HCT116 (cell line): ENCODE measurements at regions not wholly inside any gene's neighbourhood (a gene's known extent, or its start where the extent isn't known, plus 50 kb on each side); places are given as distances from the start of the nearest gene placed in this dataset.

ENCODE experiments used
- ATAC-seq: fragments of 200-7000 bp; cut with Tn5 transposase; 2 replicates; pipeline ENCODE4 v1.9.1; 2020; ENCODE audit warnings: mild to moderate bottlenecking, moderate library complexity
- BruUV-seq: library from RNA; stranded (reverse); fragments of 400-500 nt; replicated peaks from 2 replicates; lab custom pipeline; 2021; lab: Mats Ljungman, UMichigan
- CTCF ChIA-PET: fragments of 300-600 bp; sonication (Branson Sonifier 250); formaldehyde crosslinking; loops from one replicate; lab custom pipeline; 2021; ENCODE audit warnings: antibody characterized with exemption; lab: Charles Lee
- POLR2A ChIA-PET: fragments of 300-600, 350-600 bp; sonication (Branson Sonifier 250); formaldehyde crosslinking; loops from one replicate; lab custom pipeline; 2021; ENCODE audit warnings: antibody characterized with exemption; lab: Charles Lee
- RAD21 ChIA-PET, 2 experiments: fragments of 300-600 bp; sonication (Branson Sonifier 250); formaldehyde crosslinking; loops; one replicate each; lab custom pipeline; 2023; ENCODE audit warnings: low total read pairs in 2 of 2; ENCODE audit not compliant: uncharacterized antibody in 2 of 2, unreplicated experiment in 2 of 2, low non-redundant PET in 1 of 2; lab: Charles Lee
- DNase-seq: peaks from one replicate; pipeline ENCODE4 v3.0.0-alpha.2; 2010; ENCODE audit warnings: low read depth, low spot score
- H2AFZ ChIP-seq: fragments of 200-600 bp; shearing (Covaris generic), sonication (generic); 2 replicates; pipeline ENCODE4 v1.6.1; 2017; ENCODE audit warnings: low read depth, mixed run types, mixed read lengths, antibody characterized with exemption, low read length; ENCODE audit not compliant: poor library complexity, severe bottlenecking
- H3K27ac ChIP-seq: 2 replicates; pipeline ENCODE4 v1.5.1; 2012; ENCODE audit warnings: low read depth, low read length
- H3K27me3 ChIP-seq: fragments of 200-600 bp; sonication (generic); 2 replicates; pipeline ENCODE4 v1.6.1; 2016; ENCODE audit warnings: mixed run types, low read length, mixed read lengths; ENCODE audit not compliant: insufficient read depth
- H3K36me3 ChIP-seq, 2 experiments: fragments of 200-500 bp in 1 of 2; fragments of 200-600 bp in 1 of 2; sonication (Bioruptor generic) in 1 of 2; sonication (generic) in 1 of 2; 2 replicates each; pipeline versions ENCODE4 v1.5.1 to v1.6.1; 2014 to 2016; ENCODE audit warnings: low read length in 2 of 2, inconsistent platforms in 1 of 2, mixed read lengths in 1 of 2, mixed run types in 1 of 2; ENCODE audit not compliant: insufficient read depth in 2 of 2, control insufficient read depth in 1 of 2
- H3K4me1 ChIP-seq, 2 experiments: fragments of 200-600 bp in 1 of 2; sonication (generic) in 1 of 2; 2 replicates each; pipeline versions ENCODE4 v1.5.1 to v1.6.1; 2012 to 2017; ENCODE audit warnings: low read length in 2 of 2, inconsistent platforms in 1 of 2, mild to moderate bottlenecking in 1 of 2, mixed read lengths in 1 of 2, mixed run types in 1 of 2, moderate library complexity in 1 of 2; ENCODE audit not compliant: insufficient read depth in 2 of 2, control insufficient read depth in 1 of 2
- H3K4me2 ChIP-seq: fragments of 200-600 bp; sonication (generic); 2 replicates; pipeline ENCODE4 v1.6.1; 2017; ENCODE audit warnings: mixed run types, low read length, mixed read lengths
- H3K4me3 ChIP-seq, 2 experiments: fragments of 200-600 bp in 1 of 2; sonication (generic) in 1 of 2; replicated peaks in 1 of 2; 2 replicates each; pipeline ENCODE4 v1.5.1; 2011 to 2016; ENCODE audit warnings: low read length in 2 of 2, control low read depth in 1 of 2, low read depth in 1 of 2, mild to moderate bottlenecking in 1 of 2, mixed read lengths in 1 of 2, mixed run types in 1 of 2
- H3K79me2 ChIP-seq: fragments of 200-600 bp; sonication (generic); 2 replicates; pipeline ENCODE4 v1.6.1; 2017; ENCODE audit warnings: mild to moderate bottlenecking, mixed run types, low read length, moderate library complexity, mixed read lengths; ENCODE audit not compliant: insufficient read depth
- H3K9ac ChIP-seq: fragments of 200-600 bp; sonication (generic); 2 replicates; pipeline ENCODE4 v1.6.1; 2016; ENCODE audit warnings: low read length, mixed read lengths
- H3K9me2 ChIP-seq: fragments of 200-600 bp; sonication (generic), shearing (Covaris generic); 2 replicates; pipeline ENCODE4 v1.6.1; 2017; ENCODE audit warnings: mixed run types, mild to moderate bottlenecking, moderate library complexity; ENCODE audit not compliant: insufficient read depth
- H3K9me3 ChIP-seq, 2 experiments: fragments of 200-500 bp in 1 of 2; fragments of 200-600 bp in 1 of 2; sonication (Bioruptor generic) in 1 of 2; sonication (generic) in 1 of 2; 2 replicates each; pipeline ENCODE4 v1.6.1; 2014 to 2017; ENCODE audit warnings: low read length in 2 of 2, mixed read lengths in 2 of 2, inconsistent platforms in 1 of 2, low read depth in 1 of 2, mild to moderate bottlenecking in 1 of 2, mixed run types in 1 of 2, moderate library complexity in 1 of 2; ENCODE audit not compliant: control insufficient read depth in 1 of 2, insufficient read depth in 1 of 2
- H4K20me1 ChIP-seq: fragments of 200-600 bp; sonication (generic), shearing (Covaris generic); 2 replicates; pipeline ENCODE4 v1.6.1; 2017; ENCODE audit warnings: mixed run types, mild to moderate bottlenecking, moderate library complexity; ENCODE audit not compliant: insufficient read depth
- ATF3 ChIP-seq: IDR thresholded peaks from 2 replicates; pipeline ENCODE4 v1.6.1; 2012
- CBX3 ChIP-seq: IDR thresholded peaks from 2 replicates; pipeline ENCODE4 v1.6.1; 2012; ENCODE audit warnings: low read depth
- EGR1 ChIP-seq: IDR thresholded peaks from 2 replicates; pipeline ENCODE4 v1.6.1; 2012; ENCODE audit warnings: low read depth
- ELF1 ChIP-seq: IDR thresholded peaks from 2 replicates; pipeline ENCODE4 v1.6.1; 2012; ENCODE audit warnings: low read depth, borderline replicate concordance
- EZH2 ChIP-seq: fragments of 200-600 bp; sonication (generic); IDR thresholded peaks from 2 replicates; pipeline ENCODE4 v1.6.1; 2017; ENCODE audit warnings: antibody characterized with exemption, mixed run types
- EZH2phosphoT487 ChIP-seq: fragments of 200-600 bp; IDR thresholded peaks from 2 replicates; pipeline ENCODE4 v1.6.1; 2018; ENCODE audit warnings: antibody characterized with exemption, borderline replicate concordance
- FOSL1 ChIP-seq: IDR thresholded peaks from 2 replicates; pipeline ENCODE4 v1.6.1; 2012; ENCODE audit warnings: low read depth
- JUND ChIP-seq: IDR thresholded peaks from 2 replicates; pipeline ENCODE4 v1.6.1; 2012
- MAX ChIP-seq: IDR thresholded peaks from 2 replicates; pipeline ENCODE4 v1.6.1; 2012
- POLR2A ChIP-seq: IDR thresholded peaks from 2 replicates; pipeline ENCODE4 v1.7.0; 2011; ENCODE audit warnings: borderline replicate concordance; ENCODE audit not compliant: insufficient read depth, insufficient read length; ENCODE audit errors: extremely low read depth
- POLR2AphosphoS5 ChIP-seq: IDR thresholded peaks from 2 replicates; pipeline ENCODE4 v1.6.1; 2011; ENCODE audit warnings: mild to moderate bottlenecking, low read depth, low read length, moderate library complexity
- SP1 ChIP-seq: IDR thresholded peaks from 2 replicates; pipeline ENCODE4 v1.6.1; 2012; ENCODE audit warnings: low read depth
- TCF7L2 ChIP-seq: IDR thresholded peaks from 2 replicates; pipeline ENCODE4 v1.7.0; 2011; ENCODE audit warnings: borderline replicate concordance, inconsistent platforms; ENCODE audit not compliant: insufficient read depth, insufficient read length; ENCODE audit errors: extremely low read depth
- YY1 ChIP-seq: IDR thresholded peaks from 2 replicates; pipeline ENCODE4 v1.6.1; 2011; ENCODE audit warnings: low read length, low read depth, moderate library complexity, mild to moderate bottlenecking; ENCODE audit not compliant: insufficient replicate concordance; ENCODE audit errors: extremely low read depth
- ZFX ChIP-seq: fragments of 450-650 bp; IDR thresholded peaks from 2 replicates; pipeline ENCODE4 v1.6.1; 2017
- intact Hi-C: fragments of 100-400 bp; cut with micrococcal nuclease; formaldehyde crosslinking; loops from 2 replicates; pipeline ENCODE4 v1.10.0; 2022
- TF ChIP-seq, protein P1 (sequence below): IDR thresholded peaks from 2 replicates; pipeline ENCODE4 v1.6.1; 2011; ENCODE audit warnings: mild to moderate bottlenecking, low read length, moderate library complexity; ENCODE audit not compliant: insufficient replicate concordance; ENCODE audit errors: extremely low read depth

DNA sequence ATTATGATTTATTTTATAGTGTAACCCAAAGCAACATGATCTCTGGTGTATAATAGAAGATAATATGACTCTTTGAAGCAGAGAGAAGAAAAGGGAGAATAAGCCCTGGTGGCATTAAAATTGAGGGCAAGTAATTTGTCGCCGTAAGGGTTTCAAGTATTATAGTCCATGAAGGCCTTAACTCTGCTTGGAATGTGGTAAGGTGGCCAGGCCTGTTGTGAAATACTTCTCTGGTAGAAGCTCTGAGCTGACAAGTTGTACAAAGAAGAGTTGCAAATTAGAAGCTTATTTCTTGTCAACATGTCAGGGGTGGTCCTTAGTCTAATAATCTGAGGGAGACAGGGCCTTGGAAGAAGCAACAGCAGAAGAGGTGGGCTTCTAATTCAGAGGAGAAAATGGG, 151.7 kb upstream of the HHIP start:
- no peak for ATAC-seq
- Histone ChIP-seq H3K4me1 (no peaks in the 10 kb centered on the region), H3K9me3 (no peaks in the 10 kb centered on the region), H3K27me3 (no peaks in the 10 kb centered on the region), H3K27ac (no peak overlapping the region), H3K79me2 (no peaks in the 10 kb centered on the region), H3K36me3 (no peaks in the 10 kb centered on the region), H3K9me2 (no peaks in the 10 kb centered on the region), H3K4me2 (no peak overlapping the region), H3K4me3 (no peak overlapping the region), H4K20me1 (no peaks in the 10 kb centered on the region), H3K9ac (no peak overlapping the region), H2AFZ (no peak overlapping the region)
- RAD21 ChIA-PET = no interaction called here
- no peak for DNase-seq
- POLR2A ChIA-PET = no interaction called here
- CTCF ChIA-PET = no interaction called here
- no TSS peak for BruUV-seq
- TF ChIP-seq ELF1 = no peak
- no peak for TF ChIP-seq JUND
- TF ChIP-seq ZFX = no peak
- TF ChIP-seq EZH2 = no peak
- no peak for TF ChIP-seq EGR1
- TF ChIP-seq TCF7L2 = no peak
- no peak for TF ChIP-seq YY1
- TF ChIP-seq EZH2phosphoT487 = no peak
- TF ChIP-seq SP1 = no peak
- no peak for TF ChIP-seq MAX
- TF ChIP-seq POLR2A = no peak
- TF ChIP-seq POLR2AphosphoS5 = no peak
- intact Hi-C loops = no loop called here

DNA sequence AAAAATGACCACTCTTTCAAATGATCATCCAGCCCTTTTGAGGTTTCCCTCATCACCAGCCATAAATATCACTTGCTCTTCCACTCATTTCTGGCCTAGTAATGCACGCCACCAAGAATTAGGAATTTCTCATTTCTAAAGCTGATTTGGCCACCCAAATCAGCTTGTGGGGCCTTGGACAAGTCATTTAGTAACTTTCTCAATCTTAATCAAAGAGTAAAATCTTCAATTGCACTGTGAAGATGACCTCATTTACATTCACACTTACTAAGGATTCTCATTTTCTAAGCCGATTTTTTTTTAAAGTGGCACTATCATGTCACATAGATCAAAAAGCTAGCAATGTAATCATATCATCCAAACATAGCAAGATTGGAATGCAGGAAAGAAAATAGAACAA, 150.0 kb upstream of the HHIP start:
- H3K27me3 ChIP-seq = no peaks in the 10 kb centered on the region
- BruUV-seq = no TSS peak
- ATAC-seq (no peak), DNase-seq (no peak)
- RAD21 ChIA-PET = no interaction called here
- no peak overlapping the region for H3K9ac ChIP-seq
- POLR2A ChIA-PET = no interaction called here
- no peaks in the 10 kb centered on the region for H3K9me3 ChIP-seq
- H4K20me1 ChIP-seq = no peaks in the 10 kb centered on the region
- intact Hi-C loops = no loop called here
- no peaks in the 10 kb centered on the region for H3K4me1 ChIP-seq
- H3K79me2 ChIP-seq = no peaks in the 10 kb centered on the region
- H3K4me2 ChIP-seq = no peak overlapping the region
- no peak overlapping the region for H3K27ac ChIP-seq
- H3K4me3 ChIP-seq = no peak overlapping the region
- no peak overlapping the region for H2AFZ ChIP-seq
- TF ChIP-seq CBX3 = no peak
- no peak for TF ChIP-seq FOSL1
- TF ChIP-seq EZH2 = no peak
- no peak for TF ChIP-seq ELF1
- no peak for TF ChIP-seq JUND
- TF ChIP-seq ATF3 = no peak
- TF ChIP-seq, protein P1, sequence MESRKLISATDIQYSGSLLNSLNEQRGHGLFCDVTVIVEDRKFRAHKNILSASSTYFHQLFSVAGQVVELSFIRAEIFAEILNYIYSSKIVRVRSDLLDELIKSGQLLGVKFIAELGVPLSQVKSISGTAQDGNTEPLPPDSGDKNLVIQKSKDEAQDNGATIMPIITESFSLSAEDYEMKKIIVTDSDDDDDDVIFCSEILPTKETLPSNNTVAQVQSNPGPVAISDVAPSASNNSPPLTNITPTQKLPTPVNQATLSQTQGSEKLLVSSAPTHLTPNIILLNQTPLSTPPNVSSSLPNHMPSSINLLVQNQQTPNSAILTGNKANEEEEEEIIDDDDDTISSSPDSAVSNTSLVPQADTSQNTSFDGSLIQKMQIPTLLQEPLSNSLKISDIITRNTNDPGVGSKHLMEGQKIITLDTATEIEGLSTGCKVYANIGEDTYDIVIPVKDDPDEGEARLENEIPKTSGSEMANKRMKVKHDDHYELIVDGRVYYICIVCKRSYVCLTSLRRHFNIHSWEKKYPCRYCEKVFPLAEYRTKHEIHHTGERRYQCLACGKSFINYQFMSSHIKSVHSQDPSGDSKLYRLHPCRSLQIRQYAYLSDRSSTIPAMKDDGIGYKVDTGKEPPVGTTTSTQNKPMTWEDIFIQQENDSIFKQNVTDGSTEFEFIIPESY = no peak
- TF ChIP-seq POLR2A = no peak
- TF ChIP-seq EGR1 = no peak
- TF ChIP-seq, all 23 proteins: peak for 0
- CTCF ChIA-PET = no interaction called here
- Histone ChIP-seq H3K36me3 (no peaks in the 10 kb centered on the region), H3K9me2 (no peaks in the 10 kb centered on the region)
